OCI-LY3 (cell line): ENCODE measurements at regions not wholly inside any gene's neighbourhood (a gene's known extent, or its start where the extent isn't known, plus 50 kb on each side); places are given as distances from the start of the nearest gene placed in this dataset.

ENCODE experiments used
- H2AFZ ChIP-seq: fragments of 200-600, 300-600 bp; shearing (Covaris generic); 2 replicates; pipeline ENCODE4 v1.6.0; 2014; ENCODE audit warnings: antibody characterized with exemption, low read depth, low read length
- H3K27ac ChIP-seq: fragments of 200-600, 300-600 bp; sonication (generic); 2 replicates; pipeline ENCODE4 v1.5.1; 2014; ENCODE audit warnings: mild to moderate bottlenecking, low read length, moderate library complexity, mixed read lengths
- H3K27me3 ChIP-seq: fragments of 200-600, 300-600 bp; sonication (generic); 2 replicates; pipeline ENCODE4 v1.6.1; 2014; ENCODE audit warnings: low read depth, low read length, mixed read lengths
- H3K36me3 ChIP-seq: fragments of 200-600, 300-600 bp; sonication (generic); replicated peaks from 2 replicates; pipeline ENCODE3; 2014; ENCODE audit warnings: low read depth, low read length, mixed read lengths
- H3K4me1 ChIP-seq: fragments of 300-600, 200-600 bp; sonication (generic); 2 replicates; pipeline ENCODE4 v1.6.1; 2014; ENCODE audit warnings: low read length, mixed read lengths
- H3K4me2 ChIP-seq: fragments of 200-600, 300-600 bp; sonication (generic); 2 replicates; pipeline ENCODE4 v1.6.1; 2014; ENCODE audit warnings: low read length, mixed read lengths
- H3K4me3 ChIP-seq: fragments of 300-600, 200-600 bp; sonication (generic); 2 replicates; pipeline ENCODE4 v1.5.1; 2014; ENCODE audit warnings: antibody characterized with exemption, mild to moderate bottlenecking, low read length, moderate library complexity
- H3K79me2 ChIP-seq: fragments of 300-600, 200-600 bp; shearing (Covaris generic); 2 replicates; pipeline ENCODE4 v1.6.1; 2014; ENCODE audit warnings: mild to moderate bottlenecking, low read length, mixed read lengths
- H3K9ac ChIP-seq: fragments of 300-600, 200-600 bp; shearing (Covaris generic); 2 replicates; pipeline ENCODE4 v1.6.0; 2014; ENCODE audit warnings: mild to moderate bottlenecking, low read length, moderate library complexity
- H3K9me3 ChIP-seq: fragments of 200-600, 300-600 bp; shearing (Covaris generic); 2 replicates; pipeline ENCODE4 v1.6.1; 2014; ENCODE audit warnings: low read length, mixed read lengths; ENCODE audit not compliant: insufficient read depth
- H4K20me1 ChIP-seq: fragments of 200-600, 300-600 bp; sonication (generic); 2 replicates; pipeline ENCODE4 v1.6.1; 2016; ENCODE audit warnings: low read length, mixed read lengths; ENCODE audit not compliant: insufficient read depth
- EZH2phosphoT487 ChIP-seq: fragments of 200-600 bp; shearing (Covaris generic); IDR thresholded peaks from 2 replicates; pipeline ENCODE4 v1.6.1; 2018; ENCODE audit warnings: antibody characterized with exemption, mixed run types, low read depth
- TF ChIP-seq, protein P1 (sequence below): fragments of 200-600, 300-600 bp; sonication (generic); IDR thresholded peaks from 2 replicates; pipeline ENCODE4 v1.5.1; 2014; ENCODE audit warnings: antibody characterized with exemption, low read length, low read depth

GRCh38 chr10:78557433-78557925 lies 511.3 kb upstream of the ZMIZ1 start:
- no peaks in the 10 kb centered on the region for H3K4me1 ChIP-seq
- no peaks in the 10 kb centered on the region for H3K9me3 ChIP-seq
- no peak overlapping the region for H2AFZ ChIP-seq
- H3K27me3 ChIP-seq: no peaks in the 10 kb centered on the region
- TF ChIP-seq, protein P1, sequence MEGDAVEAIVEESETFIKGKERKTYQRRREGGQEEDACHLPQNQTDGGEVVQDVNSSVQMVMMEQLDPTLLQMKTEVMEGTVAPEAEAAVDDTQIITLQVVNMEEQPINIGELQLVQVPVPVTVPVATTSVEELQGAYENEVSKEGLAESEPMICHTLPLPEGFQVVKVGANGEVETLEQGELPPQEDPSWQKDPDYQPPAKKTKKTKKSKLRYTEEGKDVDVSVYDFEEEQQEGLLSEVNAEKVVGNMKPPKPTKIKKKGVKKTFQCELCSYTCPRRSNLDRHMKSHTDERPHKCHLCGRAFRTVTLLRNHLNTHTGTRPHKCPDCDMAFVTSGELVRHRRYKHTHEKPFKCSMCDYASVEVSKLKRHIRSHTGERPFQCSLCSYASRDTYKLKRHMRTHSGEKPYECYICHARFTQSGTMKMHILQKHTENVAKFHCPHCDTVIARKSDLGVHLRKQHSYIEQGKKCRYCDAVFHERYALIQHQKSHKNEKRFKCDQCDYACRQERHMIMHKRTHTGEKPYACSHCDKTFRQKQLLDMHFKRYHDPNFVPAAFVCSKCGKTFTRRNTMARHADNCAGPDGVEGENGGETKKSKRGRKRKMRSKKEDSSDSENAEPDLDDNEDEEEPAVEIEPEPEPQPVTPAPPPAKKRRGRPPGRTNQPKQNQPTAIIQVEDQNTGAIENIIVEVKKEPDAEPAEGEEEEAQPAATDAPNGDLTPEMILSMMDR: no peak
- TF ChIP-seq EZH2phosphoT487: no peak
- H3K4me3 ChIP-seq: no peak overlapping the region
- H3K79me2 ChIP-seq: no peaks in the 10 kb centered on the region
- H3K36me3 ChIP-seq: no peaks in the 10 kb centered on the region
- no peak overlapping the region for H3K27ac ChIP-seq
- H3K9ac ChIP-seq: no peak overlapping the region
- H3K4me2 ChIP-seq: no peak overlapping the region
- no peaks in the 10 kb centered on the region for H4K20me1 ChIP-seq

- Histone ChIP-seq H3K36me3 (no peaks in the 10 kb centered on the region), H3K4me3 (no peak overlapping the region), H3K27me3 (peaks cover 5% of the 10 kb centered on the region; the same call in 1 of the 2 replicates), H3K4me1 (no peaks in the 10 kb centered on the region), H4K20me1 (no peaks in the 10 kb centered on the region), H3K9ac (no peak overlapping the region), H3K4me2 (no peak overlapping the region), H3K27ac (no peak overlapping the region), H3K9me3 (no peaks in the 10 kb centered on the region), H2AFZ (no peak overlapping the region), H3K79me2 (no peaks in the 10 kb centered on the region)
- TF ChIP-seq, protein P1: no peak
- no peak for TF ChIP-seq EZH2phosphoT487
Measured at GRCh38 chr10:78559661-78560340, 509.0 kb upstream of the ZMIZ1 start.

GRCh38 chr10:78560341-78560688 lies 508.5 kb upstream of the ZMIZ1 start:
- no peaks in the 10 kb centered on the region for H3K36me3 ChIP-seq
- H2AFZ ChIP-seq: no peak overlapping the region
- no peaks in the 10 kb centered on the region for H3K79me2 ChIP-seq
- TF ChIP-seq EZH2phosphoT487: no peak
- TF ChIP-seq, protein P1: no peak
- no peak overlapping the region for H3K4me2 ChIP-seq
- no peak overlapping the region for H3K9ac ChIP-seq
- H3K4me1 ChIP-seq: no peaks in the 10 kb centered on the region
- peaks cover 5% of the 10 kb centered on the region; the same call in 1 of the 2 replicates for H3K27me3 ChIP-seq
- H3K4me3 ChIP-seq: no peak overlapping the region
- H4K20me1 ChIP-seq: no peaks in the 10 kb centered on the region
- no peaks in the 10 kb centered on the region for H3K9me3 ChIP-seq
- H3K27ac ChIP-seq: no peak overlapping the region

DNA sequence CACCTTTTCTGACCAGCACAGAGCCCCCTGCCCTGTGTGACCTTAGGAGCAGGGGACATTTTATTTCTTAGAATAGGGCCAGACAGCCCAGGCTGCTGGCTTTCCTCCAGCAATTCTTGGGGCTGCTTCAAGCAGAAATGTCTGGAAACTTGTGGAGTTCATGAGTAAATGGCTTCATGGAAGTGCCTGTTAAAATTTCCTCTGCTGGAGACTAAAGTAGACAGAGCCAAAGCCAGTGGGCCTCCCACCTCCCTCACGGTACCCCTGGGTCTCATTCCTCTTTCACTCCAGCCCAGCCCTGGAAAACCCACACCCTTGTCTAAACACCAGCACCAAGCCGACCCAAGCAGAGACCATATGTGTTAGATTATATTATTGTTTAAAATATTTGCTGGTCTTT lies 505.5 kb upstream of the ZMIZ1 start:
- no peak for TF ChIP-seq EZH2phosphoT487
- TF ChIP-seq, protein P1: no peak
- Histone ChIP-seq H3K36me3 (no peaks in the 10 kb centered on the region), H3K9me3 (no peaks in the 10 kb centered on the region), H3K79me2 (no peaks in the 10 kb centered on the region), H3K27ac (no peak overlapping the region), H3K9ac (no peak overlapping the region), H2AFZ (no peak overlapping the region), H3K4me3 (no peak overlapping the region), H3K4me1 (no peaks in the 10 kb centered on the region), H3K4me2 (no peak overlapping the region), H4K20me1 (no peaks in the 10 kb centered on the region), H3K27me3 (peaks cover 5% of the 10 kb centered on the region; the same call in 1 of the 2 replicates)
